Stomach (tissue), 4 donors: ENCODE measurements at regions not wholly inside any gene's neighbourhood (a gene's known extent, or its start where the extent isn't known, plus 50 kb on each side); places are given as distances from the start of the nearest gene placed in this dataset.

Experiments used
- CTCF ChIP-seq, 7 experiments: fragments of 450-650 bp in 4 of 7; fragments of 200-600 bp in 3 of 7; sonication (generic) in 3 of 7; IDR thresholded peaks; one replicate each; pipeline ENCODE4 v1.5.1; 2016 to 2019; ENCODE audit warnings: antibody characterized with exemption in 7 of 7, control low read depth in 2 of 7, mild to moderate bottlenecking in 1 of 7
- EP300 ChIP-seq: sonication (generic); formaldehyde crosslinking; IDR thresholded peaks from one replicate; pipeline ENCODE4 v1.6.1; 2017; ENCODE audit warnings: antibody characterized with exemption
- POLR2A ChIP-seq, 4 donors: fragments of 450-650 bp; IDR thresholded peaks; one replicate each; pipeline ENCODE4 v1.6.1; 2016; ENCODE audit warnings: antibody characterized with exemption in 4 of 4, control low read depth in 2 of 4, mild to moderate bottlenecking in 1 of 4, moderate library complexity in 1 of 4
- POLR2AphosphoS5 ChIP-seq, 3 donors: sonication (generic); formaldehyde crosslinking; IDR thresholded peaks; one replicate each; pipeline ENCODE4 v1.6.1; 2016; ENCODE audit warnings: antibody characterized with exemption in 3 of 3

- TF ChIP-seq CTCF (IDR thresholded peaks at IDR 0.05), result no peak
- TF ChIP-seq POLR2A (IDR thresholded peaks at IDR 0.05), result no peak
- no peak for TF ChIP-seq POLR2AphosphoS5 (IDR thresholded peaks at IDR 0.05)
- no peak for TF ChIP-seq EP300
These were observed 168.9 kb downstream of the GPAT3 start for GRCh38 chr4:83704786-83705185.
